ENCODE measurements at regions not wholly inside any gene's neighbourhood (a gene's known extent, or its start where the extent isn't known, plus 50 kb on each side); places are given as distances from the start of the nearest gene placed in this dataset.

- DNase-seq = no peak
These were observed 309.3 kb downstream of the RNF144A start for GRCh38 chr2:7226501-7226900.

- DNase-seq = no peak
These were observed 315.9 kb downstream of the RNF144A start for GRCh38 chr2:7233126-7233525.

GRCh38 chr2:7237466-7237865, 320.3 kb downstream of the RNF144A start:
- DNase-seq = no peak

DNA sequence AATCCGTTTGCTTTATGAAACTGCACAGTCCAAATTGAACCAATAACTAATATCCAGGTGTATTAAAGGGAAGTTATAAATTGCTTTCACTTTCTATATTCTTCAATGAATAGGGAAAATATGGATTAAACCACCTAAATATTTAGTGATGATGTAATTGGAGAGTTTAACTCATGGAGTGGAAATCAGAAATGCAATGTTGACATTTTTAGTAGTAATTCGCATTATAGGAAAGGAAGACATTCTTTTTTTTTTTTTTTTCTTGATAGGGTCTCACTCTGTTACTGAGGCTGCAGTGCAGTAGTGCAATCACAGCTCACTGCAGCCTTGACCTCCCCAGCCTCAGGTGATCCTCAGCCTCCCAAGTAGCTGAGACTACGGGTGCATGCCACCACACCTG, 321.9 kb downstream of the RNF144A start:
- DNase-seq = no peak

DNA sequence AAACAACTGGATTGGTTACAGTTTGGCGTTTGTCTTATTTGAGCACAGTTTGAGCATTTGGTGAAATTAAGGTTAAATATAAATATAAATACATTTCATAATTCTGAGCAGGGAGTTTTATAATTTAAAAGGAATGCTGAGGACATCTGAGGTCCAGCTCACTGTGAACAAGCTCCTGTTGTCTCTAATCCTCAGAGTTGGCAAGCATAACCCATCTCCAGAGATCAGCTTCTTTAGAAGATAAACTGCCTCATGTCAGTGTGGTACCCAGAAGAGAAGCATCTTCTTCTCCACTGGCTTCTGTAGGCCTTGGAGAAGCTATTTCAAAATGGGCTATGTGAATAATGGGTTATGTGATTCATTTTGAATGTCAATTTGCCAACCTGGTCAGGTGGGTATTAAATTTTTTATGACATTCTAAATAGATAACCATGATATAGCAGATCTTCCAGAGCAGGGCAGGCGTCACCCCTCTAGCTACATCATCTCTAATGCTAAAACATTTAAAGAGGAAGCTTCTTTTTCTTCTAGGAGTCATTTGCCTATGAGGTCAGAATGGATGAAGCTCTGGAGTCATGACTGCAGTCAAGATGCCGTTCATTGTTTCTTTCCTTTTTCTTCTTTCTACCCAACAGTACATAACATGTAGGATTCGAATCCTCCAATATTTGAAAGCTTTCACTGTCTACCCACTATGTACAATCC, 324.0 kb downstream of the RNF144A start:
- DNase-seq = no peak

GRCh38 chr2:7242189-7242867, 325.1 kb downstream of the RNF144A start:
- DNase-seq = no peak

GRCh38 chr2:7243276-7243675, 326.1 kb downstream of the RNF144A start:
- DNase-seq = no peak

- no peak for DNase-seq
These were observed 339.2 kb downstream of the RNF144A start for GRCh38 chr2:7256377-7256776.

GRCh38 chr2:7262727-7263126, 345.5 kb downstream of the RNF144A start:
- no peak for DNase-seq

DNA sequence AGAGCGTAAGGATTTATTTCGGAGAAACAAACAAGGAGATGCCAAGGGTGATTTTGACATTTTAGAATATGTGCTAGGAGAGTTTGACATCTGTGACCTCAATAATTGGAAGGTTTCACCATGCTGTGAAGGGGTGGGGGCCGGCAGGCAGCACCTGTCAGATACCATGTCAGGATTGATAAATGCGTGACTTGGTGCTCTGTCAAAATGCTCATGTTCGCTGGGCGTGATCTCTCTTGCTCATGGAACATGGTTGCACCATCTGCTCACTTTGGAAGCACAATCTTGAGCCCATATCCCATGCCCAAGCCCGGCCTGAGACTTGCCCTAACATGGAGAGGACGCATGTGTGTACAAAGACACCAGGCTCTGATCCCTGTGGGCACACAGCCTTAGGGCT, 347.6 kb downstream of the RNF144A start:
- no peak for DNase-seq

- DNase-seq = no peak
These were observed 348.1 kb downstream of the RNF144A start for GRCh38 chr2:7265286-7265685.

- DNase-seq = no peak
These were observed 352.0 kb downstream of the RNF144A start for GRCh38 chr2:7269106-7269643.

- peak; percentile 94 for DNase-seq
These were observed 352.8 kb downstream of the RNF144A start for GRCh38 chr2:7270011-7270431.

DNA sequence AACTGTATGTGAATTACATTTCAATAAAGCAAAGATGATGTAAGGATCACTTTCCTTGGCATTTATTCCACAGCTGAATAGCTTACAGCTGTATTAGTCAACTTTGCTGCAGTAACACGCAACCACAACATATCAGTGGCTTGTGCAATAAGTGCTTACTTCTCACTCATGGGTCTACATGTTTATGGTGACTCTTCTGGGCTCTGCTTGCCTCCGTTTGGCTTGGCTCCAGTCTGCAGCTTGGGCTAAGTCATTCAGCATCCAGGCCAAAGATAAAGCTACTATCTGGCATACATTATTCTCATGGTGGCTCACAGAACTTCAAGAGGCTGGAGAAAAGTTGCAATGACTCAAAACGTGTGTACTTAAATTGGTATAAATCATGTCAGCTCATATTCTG, 355.0 kb downstream of the RNF144A start:
- DNase-seq = peak; percentile 92

GRCh38 chr2:7278984-7279383, 361.8 kb downstream of the RNF144A start:
- DNase-seq = no peak

DNA sequence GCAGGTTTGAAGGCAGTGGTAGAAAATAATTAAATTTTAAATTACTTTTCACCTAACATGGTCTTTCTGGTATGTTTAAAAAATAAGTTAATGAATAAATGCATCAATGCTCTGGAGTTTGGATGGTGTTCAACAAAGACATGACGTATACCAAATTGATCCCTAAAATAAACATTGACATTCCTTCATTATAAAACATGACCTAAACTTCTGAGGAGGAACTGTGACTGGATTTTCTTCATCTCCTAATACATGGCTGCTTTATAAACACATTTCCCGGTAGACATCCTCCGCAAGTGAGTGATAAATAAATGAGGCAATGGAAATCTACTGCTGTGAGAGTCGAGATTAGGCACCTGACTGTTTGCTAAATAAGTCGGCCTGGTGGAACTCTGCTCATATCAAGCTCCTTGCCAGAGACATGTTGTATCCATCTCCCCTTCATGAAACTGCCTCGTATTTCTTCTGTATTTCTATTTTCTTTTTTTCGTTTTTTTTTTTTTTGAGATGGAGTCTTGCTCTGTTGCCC, 362.3 kb downstream of the RNF144A start:
- DNase-seq = no peak

- DNase-seq = no peak
These were observed 363.6 kb downstream of the RNF144A start for GRCh38 chr2:7280790-7281189.

DNA sequence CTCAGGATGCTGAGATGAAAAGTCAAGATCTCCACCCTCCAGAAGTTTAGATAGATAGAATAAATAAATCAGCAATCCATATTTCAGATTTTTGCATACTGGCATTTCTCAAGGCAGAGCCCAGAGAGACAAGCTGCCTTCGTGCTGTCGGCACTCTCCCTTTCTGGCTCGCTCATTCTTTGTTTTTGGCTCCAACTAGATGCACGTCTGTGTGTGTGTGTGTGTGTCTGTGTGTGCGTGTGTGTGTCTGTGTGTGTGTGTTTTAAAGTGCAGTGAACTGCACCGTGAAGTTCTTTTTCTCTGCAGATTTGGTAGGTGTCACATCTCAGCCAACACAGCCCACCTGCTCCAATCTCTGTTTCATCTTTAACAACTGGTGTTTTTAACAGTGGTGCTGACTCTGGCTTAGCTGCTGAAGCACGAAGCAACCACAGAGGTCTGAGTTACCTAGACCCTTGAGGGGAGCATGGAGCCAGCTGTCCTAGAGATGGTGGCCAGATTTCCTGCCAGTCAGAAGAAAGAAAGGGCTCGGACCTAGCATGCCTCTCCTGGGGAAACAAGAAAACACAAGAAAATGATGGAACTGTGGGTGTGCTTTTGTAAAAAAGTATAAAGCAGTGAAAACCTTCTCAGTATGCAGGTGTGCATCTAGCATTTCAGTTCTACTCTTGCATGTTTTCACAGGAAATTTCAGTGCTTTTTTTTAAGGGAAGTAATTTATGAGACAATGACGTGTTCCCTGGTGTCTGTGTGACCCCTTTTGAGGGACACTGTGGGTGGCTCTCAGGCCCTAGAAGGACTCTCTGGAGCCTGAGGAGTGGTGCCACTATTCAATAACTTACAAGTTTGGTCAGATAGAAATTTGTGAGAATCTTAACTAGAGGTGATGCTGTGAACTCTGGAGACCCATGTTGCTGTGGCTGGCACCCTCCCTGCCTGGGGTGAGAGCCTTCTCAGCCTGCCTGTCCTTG, 364.3 kb downstream of the RNF144A start:
- DNase-seq = peak; percentile 17

- no peak for DNase-seq
These were observed 368.9 kb downstream of the RNF144A start for GRCh38 chr2:7286120-7286519.

DNA sequence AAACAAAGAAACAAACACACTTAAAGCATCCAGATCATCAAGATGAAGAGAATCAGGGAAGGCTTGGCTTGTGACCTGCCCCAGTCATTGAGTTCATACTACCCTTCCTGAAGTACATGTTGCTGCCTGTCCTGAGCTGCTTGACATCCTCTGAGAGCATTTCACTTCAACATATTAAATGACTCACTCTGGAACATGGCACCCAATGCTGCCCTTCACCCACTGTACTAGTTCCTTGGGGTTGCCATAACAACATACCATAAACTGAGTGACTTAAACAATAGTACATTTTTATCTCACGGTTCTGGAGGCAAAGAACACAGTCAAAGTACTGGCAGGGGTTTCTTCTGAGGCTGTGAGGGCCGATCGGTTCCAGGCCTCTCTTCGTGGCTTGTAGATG, 371.3 kb downstream of the RNF144A start:
- no peak for DNase-seq

DNA sequence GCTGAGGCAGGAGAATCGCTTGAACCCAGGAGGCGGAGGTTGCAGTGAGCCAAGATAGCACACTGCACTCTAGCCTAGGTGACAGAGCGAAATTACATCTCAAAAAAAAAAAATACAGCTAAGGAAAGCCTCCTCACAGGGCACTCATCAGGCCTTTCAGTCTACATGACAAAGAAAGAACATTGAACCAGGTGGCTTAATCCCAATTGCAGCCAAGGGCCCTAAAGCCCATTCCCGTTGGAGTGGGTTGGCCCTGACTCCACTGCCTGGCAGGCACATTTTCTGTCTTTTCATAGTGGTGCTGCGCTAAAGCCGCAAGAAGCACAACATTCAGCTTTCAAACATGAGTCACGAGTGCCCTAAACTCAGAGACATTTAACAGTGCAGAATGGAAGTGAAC, 372.5 kb downstream of the RNF144A start:
- DNase-seq = no peak

GRCh38 chr2:7292154-7292691, 375.0 kb downstream of the RNF144A start:
- no peak for DNase-seq

DNA sequence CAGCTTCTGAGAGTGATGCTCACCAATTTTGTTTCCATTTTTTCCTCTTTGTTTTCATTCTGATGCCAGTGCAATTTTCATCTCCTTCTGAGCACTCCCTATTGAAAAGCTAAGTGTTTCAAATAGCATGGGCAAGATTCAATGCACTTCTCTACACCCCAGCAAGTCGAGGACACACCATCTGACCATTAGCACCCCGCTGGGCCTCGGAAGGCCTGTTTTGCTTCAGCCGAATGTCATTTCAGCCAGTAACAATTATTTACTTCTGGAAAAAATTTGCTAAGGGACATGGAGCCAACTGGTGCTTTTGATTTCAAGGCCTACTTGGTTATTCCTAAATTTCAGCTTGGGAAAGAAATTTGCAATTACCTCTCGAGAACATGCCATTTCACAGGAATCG, 392.4 kb downstream of the RNF144A start:
- DNase-seq = no peak

Data from DMS79 treated with DMSO at 0.1 percent for 48 hours (cell line).